ENCODE measurements at regions not wholly inside any gene's neighbourhood (a gene's known extent, or its start where the extent isn't known, plus 50 kb on each side); places are given as distances from the start of the nearest gene placed in this dataset.

- no peak for DNase-seq (ENCODE audit: low spot score)
- no peaks in the 10 kb centered on the region for H3K9me3 Mint-ChIP-seq (ENCODE audit: unreplicated experiment)
- no peak overlapping the region for H3K4me3 Mint-ChIP-seq (ENCODE audit: unreplicated experiment)
- TF ChIP-seq, protein P1, sequence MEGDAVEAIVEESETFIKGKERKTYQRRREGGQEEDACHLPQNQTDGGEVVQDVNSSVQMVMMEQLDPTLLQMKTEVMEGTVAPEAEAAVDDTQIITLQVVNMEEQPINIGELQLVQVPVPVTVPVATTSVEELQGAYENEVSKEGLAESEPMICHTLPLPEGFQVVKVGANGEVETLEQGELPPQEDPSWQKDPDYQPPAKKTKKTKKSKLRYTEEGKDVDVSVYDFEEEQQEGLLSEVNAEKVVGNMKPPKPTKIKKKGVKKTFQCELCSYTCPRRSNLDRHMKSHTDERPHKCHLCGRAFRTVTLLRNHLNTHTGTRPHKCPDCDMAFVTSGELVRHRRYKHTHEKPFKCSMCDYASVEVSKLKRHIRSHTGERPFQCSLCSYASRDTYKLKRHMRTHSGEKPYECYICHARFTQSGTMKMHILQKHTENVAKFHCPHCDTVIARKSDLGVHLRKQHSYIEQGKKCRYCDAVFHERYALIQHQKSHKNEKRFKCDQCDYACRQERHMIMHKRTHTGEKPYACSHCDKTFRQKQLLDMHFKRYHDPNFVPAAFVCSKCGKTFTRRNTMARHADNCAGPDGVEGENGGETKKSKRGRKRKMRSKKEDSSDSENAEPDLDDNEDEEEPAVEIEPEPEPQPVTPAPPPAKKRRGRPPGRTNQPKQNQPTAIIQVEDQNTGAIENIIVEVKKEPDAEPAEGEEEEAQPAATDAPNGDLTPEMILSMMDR (IDR thresholded peaks at IDR 0.05; ENCODE audit: unreplicated experiment), result no peak
- H3K4me1 Mint-ChIP-seq (ENCODE audit: unreplicated experiment), result no peaks in the 10 kb centered on the region
- H3K27me3 Mint-ChIP-seq (ENCODE audit: unreplicated experiment), result no peaks in the 10 kb centered on the region
- H3K27ac Mint-ChIP-seq (ENCODE audit: unreplicated experiment), result no peak overlapping the region
- H3K36me3 Mint-ChIP-seq (ENCODE audit: low read depth, unreplicated experiment), result no peaks in the 10 kb centered on the region
These were observed 720.5 kb upstream of the NUDT12 start for GRCh38 chr5:104283136-104283535.

GRCh38 chr5:104273725-104274124 is 711.1 kb upstream of the NUDT12 start:
- TF ChIP-seq, protein P1 (IDR thresholded peaks at IDR 0.05; ENCODE audit: unreplicated experiment), result no peak
- H3K27ac Mint-ChIP-seq (ENCODE audit: unreplicated experiment), result no peak overlapping the region
- no peak for DNase-seq (ENCODE audit: low spot score)

DNA sequence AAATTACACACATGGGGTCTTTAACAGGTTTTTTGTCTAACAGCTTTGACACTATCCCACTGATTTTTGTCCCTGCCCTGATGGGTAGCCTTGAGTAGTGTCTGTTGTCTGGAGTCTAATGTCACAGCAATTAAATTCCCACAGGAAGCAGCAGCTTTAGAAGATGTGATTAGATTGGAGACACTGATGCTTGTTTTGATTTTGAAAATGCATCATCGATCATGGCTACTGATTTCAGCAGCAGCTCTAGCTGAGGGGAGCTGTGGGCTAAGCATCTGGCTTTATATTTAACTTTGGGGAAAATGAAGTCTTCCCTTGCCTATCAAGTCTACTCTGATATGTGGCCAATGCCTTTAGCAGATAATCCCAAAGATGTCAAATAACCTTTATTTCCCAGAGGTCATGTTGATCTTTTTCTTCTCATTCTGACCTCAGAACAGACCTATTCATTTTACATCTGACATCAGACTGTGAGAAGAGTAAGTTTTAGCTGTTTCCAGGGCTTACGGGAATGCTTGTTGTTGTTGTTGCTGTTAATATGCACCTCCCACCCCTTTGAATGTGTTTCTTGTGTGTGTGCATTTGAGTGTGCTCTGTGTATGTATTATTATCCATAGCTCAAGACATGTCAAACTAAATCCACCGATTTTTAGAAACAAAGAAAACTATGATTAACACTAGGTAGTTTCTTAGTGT is 704.9 kb upstream of the NUDT12 start:
- Mint-ChIP-seq H3K27ac (ENCODE audit: unreplicated experiment) (no peak overlapping the region), H3K9me3 (ENCODE audit: unreplicated experiment) (no peaks in the 10 kb centered on the region), H3K36me3 (ENCODE audit: low read depth, unreplicated experiment) (no peaks in the 10 kb centered on the region)

More at GRCh38 chr5:104273725-104274124, 711.1 kb upstream of the NUDT12 start:
- Mint-ChIP-seq H3K36me3 (ENCODE audit: low read depth, unreplicated experiment) (no peaks in the 10 kb centered on the region), H3K4me1 (ENCODE audit: unreplicated experiment) (no peaks in the 10 kb centered on the region), H3K27me3 (ENCODE audit: unreplicated experiment) (peaks cover 1% of the 10 kb centered on the region), H3K9me3 (ENCODE audit: unreplicated experiment) (no peaks in the 10 kb centered on the region), H3K4me3 (ENCODE audit: unreplicated experiment) (no peak overlapping the region)

DNA sequence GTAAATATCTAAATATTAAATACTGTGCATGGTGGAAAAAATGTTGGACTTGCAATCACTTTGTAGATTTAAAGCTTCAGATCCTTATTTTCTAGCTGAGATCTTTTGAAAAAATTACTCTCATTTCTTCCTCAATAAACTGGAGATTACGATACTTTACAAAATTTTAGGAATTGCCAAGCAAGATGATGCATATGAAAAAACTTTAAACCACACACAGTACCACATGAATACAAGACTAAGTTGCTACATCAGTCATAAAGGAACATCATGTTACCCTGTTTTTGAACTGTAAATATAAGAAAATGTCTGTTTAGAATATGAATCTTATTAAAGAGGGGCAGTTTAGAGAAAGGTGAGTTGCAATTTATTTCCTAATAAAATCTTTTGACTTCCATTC is 703.6 kb upstream of the NUDT12 start:
- TF ChIP-seq, protein P1 (IDR thresholded peaks at IDR 0.05; ENCODE audit: unreplicated experiment), result no peak
- Mint-ChIP-seq H3K9me3 (ENCODE audit: unreplicated experiment) (no peaks in the 10 kb centered on the region), H3K27ac (ENCODE audit: unreplicated experiment) (no peak overlapping the region), H3K4me1 (ENCODE audit: unreplicated experiment) (no peaks in the 10 kb centered on the region), H3K36me3 (ENCODE audit: low read depth, unreplicated experiment) (no peaks in the 10 kb centered on the region), H3K4me3 (ENCODE audit: unreplicated experiment) (no peak overlapping the region), H3K27me3 (ENCODE audit: unreplicated experiment) (peaks cover 1% of the 10 kb centered on the region)
- no peak for DNase-seq (ENCODE audit: low spot score)

More for the DNA sequence above, 704.9 kb upstream of the NUDT12 start:
- no peak for DNase-seq (ENCODE audit: low spot score)
- Mint-ChIP-seq H3K27me3 (ENCODE audit: unreplicated experiment) (peaks cover 1% of the 10 kb centered on the region), H3K4me3 (ENCODE audit: unreplicated experiment) (no peak overlapping the region), H3K4me1 (ENCODE audit: unreplicated experiment) (no peaks in the 10 kb centered on the region)
- TF ChIP-seq, protein P1 (IDR thresholded peaks at IDR 0.05; ENCODE audit: unreplicated experiment), result no peak

GRCh38 chr5:104265531-104266140 is 703.0 kb upstream of the NUDT12 start:
- H3K27ac Mint-ChIP-seq (ENCODE audit: unreplicated experiment), result no peak overlapping the region
- H3K4me3 Mint-ChIP-seq (ENCODE audit: unreplicated experiment), result no peak overlapping the region
- DNase-seq (ENCODE audit: low spot score), result no peak
- TF ChIP-seq, protein P1 (IDR thresholded peaks at IDR 0.05; ENCODE audit: unreplicated experiment), result no peak
- H3K4me1 Mint-ChIP-seq (ENCODE audit: unreplicated experiment), result no peaks in the 10 kb centered on the region
- no peaks in the 10 kb centered on the region for H3K9me3 Mint-ChIP-seq (ENCODE audit: unreplicated experiment)
- peaks cover 1% of the 10 kb centered on the region for H3K27me3 Mint-ChIP-seq (ENCODE audit: unreplicated experiment)
- H3K36me3 Mint-ChIP-seq (ENCODE audit: low read depth, unreplicated experiment), result no peaks in the 10 kb centered on the region

Measured in endothelial cell (in vitro differentiated cells).